ENCODE measurements at regions not wholly inside any gene's neighbourhood (a gene's known extent, or its start where the extent isn't known, plus 50 kb on each side); places are given as distances from the start of the nearest gene placed in this dataset.
A peak's percentile ranks its signal among the peaks of the same experiment; 100 is the strongest.
"Not testable (repeated sequence)": the region's sequence is repeated elsewhere in the genome, so short reads cannot be mapped to it uniquely, and the experiment has no call there.

DNA sequence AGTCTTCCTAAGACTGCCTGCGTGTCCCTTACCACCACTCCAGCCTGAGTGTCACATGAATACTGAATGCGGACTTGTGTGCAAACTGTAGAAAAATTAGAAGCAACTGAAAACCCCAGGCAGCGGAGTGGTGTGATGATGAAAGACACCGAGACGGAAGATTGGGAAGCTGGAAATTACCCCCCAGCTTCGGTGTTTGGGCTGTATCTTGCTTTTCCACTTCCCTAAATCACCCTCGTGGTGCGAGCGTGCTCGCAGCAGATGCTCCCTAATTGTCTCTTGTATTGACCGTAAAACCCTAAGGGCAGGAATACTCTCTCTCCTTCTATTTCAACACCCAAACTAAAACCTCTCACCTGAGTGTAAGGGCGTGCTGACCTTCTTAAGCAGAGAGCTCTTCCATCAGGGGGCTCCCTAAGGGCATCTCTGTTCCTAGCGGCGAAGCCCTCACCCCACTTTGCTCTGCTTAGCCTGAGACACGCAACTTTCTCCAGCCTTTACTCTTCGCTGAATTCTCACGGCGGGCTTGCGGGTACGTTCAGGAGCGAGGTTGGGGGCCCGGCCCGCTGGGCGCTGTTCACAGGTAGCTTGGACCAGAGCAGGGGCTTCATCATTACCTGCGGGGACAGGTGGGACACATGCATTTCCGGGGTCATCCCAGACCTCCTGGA is 62.4 kb downstream of the CRYBB2 start:
- DNase-seq: no peak

DNA sequence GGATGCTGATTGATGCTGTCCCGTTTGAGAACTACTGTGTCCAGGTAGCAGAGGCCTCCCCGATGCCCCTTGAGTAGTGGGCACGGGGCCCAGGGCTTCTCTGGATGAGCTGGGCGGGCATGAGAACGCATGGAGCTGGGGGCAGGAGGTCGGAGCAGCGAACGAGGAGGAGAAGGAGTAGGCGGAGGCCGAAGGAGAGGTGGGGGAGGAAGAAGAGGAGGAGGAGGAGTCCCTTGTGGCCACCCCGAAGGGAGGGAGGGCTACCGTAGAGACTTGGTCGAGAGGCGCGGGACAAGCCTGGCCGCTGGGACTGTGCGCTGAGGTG is 62.9 kb downstream of the CRYBB2 start:
- no peak for DNase-seq

DNA sequence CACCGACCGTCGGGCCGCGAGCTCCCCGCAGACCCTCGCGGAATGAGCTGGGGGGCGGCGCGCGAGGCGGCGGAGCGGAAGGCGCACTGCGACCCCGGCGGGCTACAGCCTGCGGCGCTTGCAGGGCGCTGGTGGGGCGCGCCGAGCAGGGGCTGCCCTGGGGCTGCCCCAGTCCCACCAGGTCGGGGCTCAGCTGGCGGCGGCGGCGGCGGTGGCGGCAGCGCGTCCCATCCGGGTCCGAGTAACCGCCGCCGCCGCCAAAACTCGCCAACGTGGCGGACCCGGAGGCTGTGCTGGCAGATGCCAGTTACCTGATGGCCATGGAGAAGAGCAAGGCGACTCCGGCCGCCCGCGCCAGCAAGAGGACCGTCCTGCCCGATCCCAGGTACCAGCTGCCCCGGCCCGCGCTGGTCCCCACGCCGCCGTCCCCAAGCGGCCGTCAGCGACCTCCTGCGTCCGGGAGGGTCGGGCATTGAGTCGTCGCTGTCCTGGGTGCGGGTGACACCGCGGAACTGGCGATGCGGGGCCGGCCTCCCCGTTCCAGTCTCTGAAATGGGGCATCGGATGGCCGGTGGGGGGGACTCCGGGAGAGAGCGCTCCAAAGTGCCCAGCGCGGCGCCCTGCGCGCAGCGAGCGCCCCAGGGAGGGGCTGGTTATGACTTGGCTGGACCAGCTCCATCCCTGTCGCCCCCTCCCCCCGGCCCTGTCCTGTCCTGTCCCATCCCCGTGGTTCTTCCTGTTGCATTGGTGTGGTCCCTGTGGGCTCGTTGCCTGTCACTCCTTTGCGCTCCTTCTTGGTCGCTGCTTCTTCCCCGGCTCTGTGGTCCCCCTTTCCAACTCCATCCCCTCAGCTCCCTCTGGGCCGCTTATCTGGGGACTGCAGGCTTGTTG is 63.5 kb downstream of the CRYBB2 start:
- DNase-seq: no peak

DNA sequence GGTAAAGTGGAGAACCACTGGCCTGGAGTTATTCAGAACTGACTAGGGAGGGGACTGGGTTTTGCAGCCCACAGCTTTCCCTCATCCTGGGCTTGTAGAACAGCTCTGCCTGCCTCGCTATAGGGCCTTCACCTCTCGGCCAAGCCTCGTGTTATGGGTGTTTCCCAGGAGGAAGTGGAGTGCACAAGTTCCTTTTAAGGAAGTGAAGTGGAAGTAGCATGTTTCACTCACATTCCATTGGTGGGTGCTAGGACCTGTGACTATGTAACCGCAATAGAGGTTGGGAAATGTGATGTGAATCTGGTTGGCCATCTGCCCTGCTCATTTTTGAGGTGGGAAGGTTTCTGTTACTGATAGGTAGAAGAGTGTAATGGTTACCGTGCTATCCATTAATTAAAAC is 69.0 kb downstream of the CRYBB2 start:
- not testable (repeated sequence) for DNase-seq

DNA sequence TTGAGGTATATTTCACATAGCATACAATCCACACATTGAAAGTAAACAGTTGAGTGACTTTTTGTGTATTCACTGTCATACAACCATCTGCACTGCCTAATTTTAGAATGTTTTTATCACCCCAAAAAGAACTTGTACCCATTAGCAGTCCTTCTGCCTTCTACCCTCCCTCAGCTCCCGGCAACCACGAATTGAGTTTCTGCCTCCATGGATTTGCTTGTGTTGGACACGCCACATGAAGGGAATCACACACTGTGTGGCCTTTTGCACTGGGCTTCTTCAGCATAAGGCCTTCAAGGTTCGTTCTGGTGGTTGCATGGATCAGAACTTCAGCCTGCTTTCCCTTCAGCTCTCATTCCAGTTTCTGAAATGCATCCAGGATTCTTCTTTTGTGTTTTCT is 82.5 kb downstream of the CRYBB2 start:
- not testable (repeated sequence) for DNase-seq

DNA sequence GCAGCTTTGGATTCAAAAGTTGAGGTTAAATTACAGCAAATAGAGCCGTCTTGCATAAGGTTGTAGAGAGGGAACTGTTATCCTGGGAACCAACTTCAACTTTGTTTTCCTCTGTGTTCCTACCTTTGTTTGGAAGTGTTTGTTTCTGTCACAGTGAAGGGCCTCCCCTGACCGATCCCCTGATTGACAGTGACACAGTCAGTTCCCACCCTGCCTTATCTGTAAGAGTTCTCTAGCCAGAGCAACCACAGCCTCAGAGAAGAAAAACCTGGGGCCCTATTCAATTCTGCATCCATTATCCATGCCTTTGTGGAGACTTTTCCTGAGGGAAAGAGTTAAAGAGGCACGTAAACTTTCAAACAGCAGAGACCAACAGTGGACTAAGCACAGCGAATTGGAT is 90.1 kb downstream of the CRYBB2 start:
- DNase-seq: not testable (repeated sequence)

DNA sequence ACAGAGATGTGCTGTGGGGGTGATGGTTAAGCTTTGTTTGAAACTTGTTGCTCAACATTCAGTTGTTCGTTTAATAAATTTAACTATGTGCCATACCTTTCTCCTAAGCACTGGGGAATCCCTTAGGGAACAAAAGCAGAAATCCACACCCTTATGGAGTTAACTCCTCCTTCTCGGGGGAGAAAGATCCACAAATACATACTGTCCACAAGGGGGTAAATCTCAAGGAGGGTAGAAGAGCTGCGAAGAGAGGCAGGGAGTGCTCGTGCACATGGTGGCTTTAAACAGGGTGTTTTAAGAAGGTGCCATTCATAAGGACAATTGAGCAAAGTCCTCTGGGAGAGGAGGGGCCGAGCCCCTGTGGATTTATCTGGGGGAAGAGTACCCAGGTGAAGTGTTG is 92.5 kb downstream of the CRYBB2 start:
- not testable (repeated sequence) for DNase-seq

DNA sequence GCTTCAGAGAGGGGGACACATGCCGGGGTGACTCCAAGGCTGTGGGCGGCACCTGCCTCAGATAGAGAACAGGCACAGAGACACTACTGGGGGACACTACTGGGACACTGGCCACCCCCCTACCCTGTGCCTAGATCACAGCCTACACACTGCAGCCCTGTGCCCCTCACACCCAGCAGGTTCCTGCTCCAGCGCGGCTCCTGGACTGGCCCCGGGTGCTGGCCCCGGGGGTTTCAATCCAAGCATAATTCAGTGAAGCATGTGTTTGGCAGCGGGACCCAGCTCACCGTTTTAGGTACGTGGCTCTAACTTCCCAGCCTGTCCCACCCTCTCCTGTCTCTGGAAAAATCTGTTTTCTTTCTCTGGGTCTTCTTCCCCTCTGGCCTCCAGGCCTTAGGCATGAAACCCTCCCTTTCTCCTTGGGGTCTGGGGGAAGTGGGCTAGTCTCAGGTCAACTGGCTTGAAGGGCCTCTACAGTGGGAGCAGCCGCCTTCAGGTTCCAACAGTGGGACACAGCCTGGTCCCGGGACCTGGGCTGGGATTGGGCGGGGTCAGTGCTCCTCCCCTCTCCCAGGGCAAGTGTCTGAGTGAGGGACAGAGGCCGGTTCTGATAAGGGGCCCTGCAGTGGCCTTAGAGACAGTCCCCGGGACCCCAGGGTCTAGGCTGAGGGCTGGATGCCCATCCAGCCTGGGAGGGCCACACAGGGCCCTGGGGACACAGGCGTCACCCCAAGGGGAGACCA is 98.8 kb downstream of the CRYBB2 start:
- DNase-seq: no peak

DNA sequence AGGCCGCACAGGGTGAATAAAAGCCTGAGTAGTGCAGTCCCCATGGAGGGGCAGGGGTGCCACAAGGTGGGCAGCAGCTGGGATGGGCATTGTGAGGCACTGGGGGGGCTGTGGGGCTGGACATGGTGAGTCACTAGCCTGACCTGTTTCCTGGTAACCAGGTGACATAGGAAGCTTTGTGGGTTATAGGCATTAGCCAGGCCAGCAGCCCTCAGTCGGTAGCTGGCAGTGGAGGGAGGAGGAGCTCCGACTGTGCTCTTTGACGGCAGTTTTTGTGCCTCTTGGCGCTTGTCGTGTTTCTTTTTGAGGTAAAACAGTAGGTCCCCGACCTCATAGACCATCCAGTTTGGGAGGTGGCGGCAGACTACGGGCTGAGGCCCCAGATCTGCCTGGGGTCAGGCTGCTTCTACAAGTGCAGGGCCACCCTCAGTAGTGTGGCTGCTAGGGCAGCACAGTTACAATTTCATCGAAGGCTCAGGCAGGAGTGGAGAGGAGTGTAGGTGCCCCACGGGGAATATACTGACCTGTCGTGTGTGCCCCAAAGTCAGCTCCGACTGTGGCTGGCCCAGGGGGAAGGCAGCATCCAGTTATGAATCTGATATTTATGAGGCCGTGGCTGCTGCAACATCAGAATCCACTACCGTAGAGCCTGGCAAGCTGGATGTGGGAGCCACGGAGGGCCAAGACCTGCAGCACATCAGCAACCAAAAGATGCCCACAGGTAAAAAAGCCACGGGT is 107.7 kb downstream of the CRYBB2 start:
- DNase-seq: no peak

DNA sequence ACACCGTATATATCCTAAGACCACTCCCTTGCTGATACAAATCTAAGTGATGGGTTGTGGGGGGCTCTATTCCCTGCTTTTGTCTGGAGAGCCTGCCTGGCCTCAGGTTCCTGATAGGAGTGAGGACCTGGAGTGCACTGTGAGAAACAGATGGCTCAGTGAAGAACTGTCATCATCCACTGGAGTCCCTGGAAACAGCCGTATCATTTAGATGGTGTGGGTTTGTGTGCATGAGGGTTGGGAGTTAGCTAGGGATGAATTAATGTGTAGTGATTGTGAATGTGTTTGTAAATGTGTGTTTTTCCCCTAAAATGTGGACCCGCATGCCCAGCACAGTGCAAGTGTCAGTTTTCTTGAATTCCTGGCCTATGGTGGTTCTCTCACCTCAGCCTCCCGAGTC is 111.6 kb downstream of the CRYBB2 start:
- no peak for DNase-seq

DNA sequence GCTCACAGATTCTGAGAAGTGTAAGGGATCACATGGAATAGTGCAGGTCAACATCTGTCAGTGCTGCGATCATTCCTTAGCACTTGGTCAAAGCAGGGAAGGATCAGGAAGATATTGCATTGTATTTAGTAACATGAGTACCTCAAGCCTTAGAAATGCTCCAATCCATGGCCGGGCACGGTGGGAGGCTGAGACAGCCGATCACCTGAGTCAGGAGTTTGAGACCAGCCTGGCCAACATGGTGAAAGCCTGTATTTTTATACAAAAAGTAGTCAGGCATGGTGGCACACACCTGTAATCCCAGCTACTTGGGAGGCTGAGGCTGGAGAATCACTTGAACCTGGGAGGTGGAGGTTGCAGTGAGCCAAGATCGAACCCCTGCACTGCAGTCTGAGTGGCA is 112.5 kb downstream of the CRYBB2 start:
- DNase-seq: not testable (repeated sequence)

DNA sequence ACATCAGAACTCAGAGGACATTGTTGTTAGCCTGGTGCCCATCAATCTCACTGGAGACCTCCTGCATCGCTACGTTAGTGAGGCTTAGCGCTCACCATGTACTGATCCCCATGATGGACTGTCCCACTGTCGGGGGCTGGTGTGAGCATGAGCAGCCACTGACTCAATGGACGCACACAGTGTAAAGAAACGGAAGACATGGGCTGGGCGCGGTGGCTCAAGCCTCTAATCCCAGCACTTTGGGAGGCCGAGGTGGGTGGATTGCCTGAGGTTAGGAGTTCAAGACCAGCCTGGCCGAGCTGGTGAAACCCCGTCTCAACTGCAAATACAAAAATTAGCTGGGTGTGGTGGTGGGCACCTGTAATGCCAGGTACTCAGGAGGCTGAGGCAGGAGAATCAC is 112.9 kb downstream of the CRYBB2 start:
- DNase-seq: no peak

DNA sequence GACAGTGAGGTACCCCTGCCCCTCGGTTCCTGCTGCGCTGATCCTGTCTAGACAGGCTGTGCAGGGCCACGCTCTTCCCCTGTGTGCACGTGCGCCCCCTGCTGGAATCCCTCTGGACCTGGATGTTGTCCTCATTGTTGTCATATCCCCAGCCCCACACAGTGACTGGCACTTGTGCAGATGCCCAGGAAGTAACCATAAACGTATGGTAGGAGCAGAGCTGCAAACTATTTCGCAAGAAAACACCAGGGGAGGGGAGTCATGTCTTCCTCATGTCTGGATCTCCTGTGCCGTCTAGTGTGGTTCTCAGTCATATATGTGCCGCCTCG is 114.7 kb downstream of the CRYBB2 start:
- peak; percentile 20 for DNase-seq

DNA sequence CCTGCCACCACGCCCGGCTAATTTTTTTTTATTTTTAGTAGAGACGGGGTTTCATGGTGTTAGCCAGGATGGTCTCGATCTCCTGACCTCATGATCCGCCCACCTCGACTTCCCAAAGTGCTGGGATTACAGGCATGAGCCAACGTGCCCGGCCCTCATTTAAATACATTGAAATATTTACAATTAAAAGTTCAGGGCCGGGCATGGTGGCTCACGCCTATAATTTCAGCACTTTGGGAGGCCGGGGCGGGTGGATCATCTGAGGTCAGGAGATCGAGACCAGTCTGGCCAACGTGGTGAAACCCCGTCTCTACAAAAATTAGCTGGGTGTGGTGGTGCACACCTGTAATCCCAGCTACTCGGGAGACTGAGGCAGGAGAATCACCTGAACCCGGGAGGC is 115.2 kb downstream of the CRYBB2 start:
- DNase-seq: not testable (repeated sequence)

DNA sequence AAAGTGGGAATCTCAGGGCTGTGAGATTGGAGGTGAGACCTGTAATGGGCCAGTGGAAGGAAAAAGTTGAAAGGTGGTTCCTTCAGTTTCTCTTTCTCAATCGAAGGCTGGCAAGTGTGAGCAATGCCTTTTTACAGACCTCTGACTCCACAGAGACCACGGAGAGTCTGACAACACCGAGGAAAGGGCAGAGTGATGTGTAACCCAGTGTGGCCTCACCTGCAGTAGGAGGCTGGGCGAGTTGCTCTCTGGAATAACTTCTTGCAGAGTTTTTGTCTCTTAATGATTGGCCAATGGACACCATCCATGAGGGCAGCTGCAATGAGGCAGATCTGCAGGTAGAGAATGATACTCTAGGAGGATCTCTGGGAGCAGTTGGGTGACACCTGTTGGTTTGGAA is 115.8 kb downstream of the CRYBB2 start:
- not testable (repeated sequence) for DNase-seq

DNA sequence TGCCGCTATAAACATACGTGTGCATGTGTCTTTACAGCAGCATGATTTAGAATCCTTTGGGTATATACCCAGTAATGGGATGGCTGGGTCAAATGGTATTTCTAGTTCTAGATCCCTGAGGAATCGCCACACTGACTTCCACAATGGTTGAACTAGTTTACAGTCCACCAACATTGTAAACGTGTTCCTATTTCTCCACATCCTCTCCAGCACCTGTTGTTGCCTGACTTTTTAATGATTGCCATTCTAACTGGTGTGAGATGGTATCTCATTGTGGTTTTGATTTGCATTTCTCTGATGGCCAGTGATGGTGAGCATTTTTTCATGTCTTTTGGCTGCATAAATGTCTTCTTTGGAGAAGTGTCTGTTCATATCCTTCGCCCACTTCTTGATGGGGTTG is 121.1 kb downstream of the CRYBB2 start:
- DNase-seq: not testable (repeated sequence)

DNA sequence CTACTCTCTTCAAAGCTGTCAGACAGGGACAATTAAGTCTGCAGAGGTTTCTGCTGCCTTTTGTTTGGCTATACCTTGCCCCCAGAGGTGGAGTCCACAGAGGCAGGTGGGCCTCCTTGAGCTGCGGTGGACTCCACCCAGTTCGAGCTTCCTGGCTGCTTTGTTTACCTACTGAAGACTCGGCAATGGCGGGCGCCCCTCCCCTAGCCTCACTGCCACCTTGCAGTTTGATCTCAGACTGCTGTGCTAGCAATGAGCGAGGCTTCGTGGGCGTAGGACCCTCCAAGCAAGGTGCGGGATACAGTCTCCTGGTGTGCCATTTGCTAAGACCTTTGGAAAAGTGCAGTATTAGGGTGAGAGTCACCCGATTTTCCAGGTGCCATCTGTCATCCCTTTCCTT is 124.9 kb downstream of the CRYBB2 start:
- DNase-seq: not testable (repeated sequence)

DNA sequence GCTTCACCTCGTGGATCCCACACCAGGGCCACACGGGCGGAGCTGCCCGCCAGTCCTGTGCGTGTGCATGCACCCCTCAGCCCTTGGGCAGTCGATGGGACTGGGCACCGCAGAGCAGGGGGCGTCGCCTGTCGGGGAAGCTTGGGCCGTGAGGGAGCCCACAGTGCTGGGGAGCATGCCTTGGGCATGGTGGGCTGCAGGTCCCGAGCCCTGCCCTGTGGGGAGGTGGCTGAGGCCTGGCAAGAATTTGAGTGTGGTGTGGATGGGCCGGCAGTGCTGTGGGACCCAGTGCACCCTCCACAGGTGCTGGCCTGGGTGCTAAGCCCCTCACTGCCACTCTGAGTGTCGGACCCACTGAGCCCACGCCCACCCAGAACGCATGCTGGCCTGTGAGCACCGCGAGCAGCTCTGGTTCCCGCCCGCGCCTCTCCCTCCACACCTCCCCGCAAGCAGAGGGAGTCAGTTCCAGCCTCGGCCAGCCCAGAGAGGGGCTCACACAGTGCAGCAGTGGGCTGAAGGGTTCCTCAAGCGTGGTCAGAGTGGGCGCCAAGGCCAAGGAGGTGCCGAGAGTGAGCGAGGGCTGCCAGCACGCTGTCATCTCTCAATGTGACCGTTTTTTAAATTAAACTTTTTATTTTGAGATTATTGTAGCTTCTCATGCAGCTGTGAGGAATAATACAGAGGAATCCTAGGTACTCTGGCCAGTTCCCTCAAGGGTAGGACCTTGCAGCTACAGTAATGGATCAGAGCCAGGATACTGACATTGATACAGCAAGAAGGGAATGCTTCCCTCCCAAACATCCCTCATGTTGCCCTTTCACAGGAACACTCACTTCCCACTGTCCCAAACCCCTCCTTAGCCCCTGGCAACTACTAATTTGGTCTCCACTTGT is 127.7 kb downstream of the CRYBB2 start:
- DNase-seq: no peak

DNA sequence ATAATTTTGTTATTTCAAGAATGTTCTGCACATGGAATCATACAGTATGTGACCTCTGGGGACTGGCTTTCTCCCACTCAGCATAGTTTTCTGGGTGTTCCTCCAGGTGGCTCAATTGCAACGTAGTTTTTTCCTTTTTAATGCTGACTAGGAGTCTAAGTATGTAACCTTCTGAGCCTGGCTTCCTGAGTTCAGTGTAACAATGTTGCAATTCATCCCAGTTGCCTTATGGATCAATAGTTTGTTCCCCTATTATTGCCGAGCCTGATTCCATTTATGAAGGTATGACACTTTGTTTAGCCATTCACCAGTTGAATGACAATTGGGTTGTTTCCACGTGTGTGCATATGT is 128.3 kb downstream of the CRYBB2 start:
- no peak for DNase-seq

DNA sequence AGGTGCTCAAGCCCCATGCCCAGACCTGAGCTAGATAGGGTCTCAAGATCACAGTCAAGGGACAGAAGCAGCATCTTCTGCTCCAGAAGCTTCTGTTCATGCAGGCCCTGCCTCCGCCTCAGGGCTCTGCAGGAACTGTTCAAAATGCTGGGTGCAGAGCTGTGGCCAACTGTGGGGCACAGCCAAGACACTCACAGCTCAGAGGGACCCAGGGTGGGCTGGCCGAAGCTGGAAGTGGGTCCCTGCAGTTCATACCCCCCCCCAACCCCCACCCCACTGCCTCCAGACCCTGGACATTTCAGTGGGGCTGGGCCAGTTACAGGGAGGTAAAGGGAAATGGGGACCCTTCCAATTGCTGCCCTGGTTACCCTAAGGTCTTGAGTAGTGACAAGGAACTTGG is 129.0 kb downstream of the CRYBB2 start:
- DNase-seq: no peak

DNA sequence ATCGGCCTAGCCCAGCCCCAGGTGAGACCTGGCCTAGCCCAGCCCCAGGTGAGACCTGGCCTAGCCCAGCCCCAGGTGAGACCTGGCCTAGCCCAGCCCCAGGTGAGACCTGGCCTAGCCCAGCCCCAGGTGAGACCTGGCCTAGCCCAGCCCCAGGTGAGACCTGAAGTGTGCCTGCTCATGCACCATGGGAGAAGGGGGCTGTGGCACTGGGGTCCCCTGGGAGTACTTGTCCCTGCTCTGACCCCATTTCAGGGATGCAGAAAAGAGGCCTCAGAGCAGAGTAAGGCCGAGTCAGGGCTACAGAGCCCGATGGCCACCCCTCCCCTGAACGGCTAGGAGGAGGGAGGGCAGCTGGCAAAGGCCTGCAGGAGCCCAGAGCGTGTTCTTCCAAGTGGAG is 129.6 kb downstream of the CRYBB2 start:
- DNase-seq: not testable (repeated sequence)

DNA sequence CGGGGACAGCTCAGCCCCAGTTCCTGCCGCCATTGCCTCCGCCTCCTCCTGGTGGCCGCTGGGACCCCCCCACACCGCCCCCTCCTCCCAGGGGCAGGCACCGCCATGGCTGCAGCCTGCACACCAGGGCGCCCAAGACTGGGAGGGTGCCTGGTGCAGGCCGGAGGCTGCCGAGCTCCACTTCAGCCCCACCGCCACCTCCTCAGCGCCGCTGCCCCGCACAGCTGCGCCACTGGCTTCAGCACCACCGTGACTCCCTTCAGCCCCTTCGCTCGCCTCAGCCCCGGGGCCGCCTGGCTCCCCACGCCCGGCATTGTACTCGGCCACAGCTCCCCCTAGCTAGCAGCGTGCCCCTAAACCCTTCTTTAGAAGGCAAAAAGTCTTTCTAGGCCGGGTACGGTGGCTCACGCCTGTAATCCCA is 131.1 kb downstream of the CRYBB2 start:
- DNase-seq: no peak
